GM04504 (cell line): ENCODE measurements at regions not wholly inside any gene's neighbourhood (a gene's known extent, or its start where the extent isn't known, plus 50 kb on each side); places are given as distances from the start of the nearest gene placed in this dataset.

Source experiments
- DNase-seq: peaks from one replicate; pipeline ENCODE4 v3.0.0-alpha.2; 2012; ENCODE audit warnings: low read depth

GRCh38 chr6:91796603-91797002, 1209.7 kb upstream of the MAP3K7 start:
- no peak for DNase-seq

- no peak for DNase-seq
These were observed 1201.6 kb upstream of the MAP3K7 start for GRCh38 chr6:91788501-91788900.

GRCh38 chr6:91786474-91787184, 1199.8 kb upstream of the MAP3K7 start:
- DNase-seq: no peak

GRCh38 chr6:91782802-91783201, 1195.9 kb upstream of the MAP3K7 start:
- DNase-seq: no peak

- DNase-seq: no peak
These were observed 1195.1 kb upstream of the MAP3K7 start for GRCh38 chr6:91781946-91782345.

- no peak for DNase-seq
These were observed 1193.4 kb upstream of the MAP3K7 start for GRCh38 chr6:91780270-91780669.

GRCh38 chr6:91761621-91762020, 1174.7 kb upstream of the MAP3K7 start:
- no peak for DNase-seq

GRCh38 chr6:91754691-91755090, 1167.8 kb upstream of the MAP3K7 start:
- DNase-seq: no peak

- no peak for DNase-seq
These were observed 1164.7 kb upstream of the MAP3K7 start for GRCh38 chr6:91751526-91751925.

GRCh38 chr6:91744566-91744965, 1157.7 kb upstream of the MAP3K7 start:
- DNase-seq: no peak

GRCh38 chr6:91743756-91744155, 1156.9 kb upstream of the MAP3K7 start:
- DNase-seq: no peak

GRCh38 chr6:91731939-91732338, 1145.1 kb upstream of the MAP3K7 start:
- no peak for DNase-seq

GRCh38 chr6:91730710-91731109, 1143.8 kb upstream of the MAP3K7 start:
- no peak for DNase-seq

- no peak for DNase-seq
These were observed 1133.5 kb upstream of the MAP3K7 start for GRCh38 chr6:91720324-91720723.

- DNase-seq: no peak
These were observed 1132.5 kb upstream of the MAP3K7 start for GRCh38 chr6:91719414-91719813.

- no peak for DNase-seq
These were observed 1131.3 kb upstream of the MAP3K7 start for GRCh38 chr6:91718198-91718597.

GRCh38 chr6:91717094-91717493, 1130.2 kb upstream of the MAP3K7 start:
- DNase-seq: no peak

GRCh38 chr6:91716361-91716760, 1129.5 kb upstream of the MAP3K7 start:
- no peak for DNase-seq

- DNase-seq: no peak
These were observed 1128.4 kb upstream of the MAP3K7 start for GRCh38 chr6:91715171-91715805.

GRCh38 chr6:91713911-91714310, 1127.0 kb upstream of the MAP3K7 start:
- no peak for DNase-seq

GRCh38 chr6:91711518-91711917, 1124.6 kb upstream of the MAP3K7 start:
- DNase-seq: no peak

- no peak for DNase-seq
These were observed 1123.5 kb upstream of the MAP3K7 start for GRCh38 chr6:91710342-91710741.

GRCh38 chr6:91708534-91708933, 1121.7 kb upstream of the MAP3K7 start:
- no peak for DNase-seq

- no peak for DNase-seq
These were observed 1118.8 kb upstream of the MAP3K7 start for GRCh38 chr6:91705646-91706045.
